GM12878 (cell line): ENCODE measurements at regions not wholly inside any gene's neighbourhood (a gene's known extent, or its start where the extent isn't known, plus 50 kb on each side); places are given as distances from the start of the nearest gene placed in this dataset.

Experiments used
- ATAC-seq: fragments of 200-7000 bp; cut with Tn5 transposase; 3 replicates; pipeline ENCODE4 v1.9.1; 2020; ENCODE audit warnings: mild to moderate bottlenecking, moderate library complexity
- BruUV-seq: library from RNA; stranded (reverse); fragments of 400-500 nt; replicated peaks from 2 replicates; lab custom pipeline; 2021; lab: Mats Ljungman, UMichigan
- CTCF ChIA-PET: fragments of 300-600 bp; sonication (Branson Sonifier 250); formaldehyde crosslinking; extraction: SDS; loops from one replicate; lab custom pipeline; 2021; ENCODE audit warnings: inconsistent platforms; lab: Yijun Ruan, JAX
- POLR2A ChIA-PET: fragments of 350-600 bp; formaldehyde crosslinking; extraction: SDS; loops from one replicate; lab custom pipeline; 2021; ENCODE audit warnings: inconsistent platforms; lab: Charles Lee
- RAD21 ChIA-PET: fragments of 300-600 bp; sonication (Branson Sonifier 250); formaldehyde crosslinking; loops from one replicate; lab custom pipeline; 2023; ENCODE audit warnings: antibody characterized with exemption; ENCODE audit not compliant: unreplicated experiment; lab: Charles Lee
- SMC1A ChIA-PET: fragments of 300-600 bp; sonication (Branson Sonifier 250); formaldehyde crosslinking; loops from one replicate; lab custom pipeline; 2023; ENCODE audit not compliant: unreplicated experiment, uncharacterized antibody; lab: Charles Lee
- DNase-seq: peaks from one replicate; pipeline ENCODE4 v3.0.0-alpha.2; 2011; ENCODE audit warnings: low read depth, low spot score
- FAIRE-seq: peaks from 3 replicates; lab custom pipeline; 2011; peaks lifted over from hg19 to GRCh38; lab: Jason Lieb, UNC
- H2AFZ ChIP-seq: 2 replicates; pipeline ENCODE4 v1.6.0; 2011; ENCODE audit warnings: low read depth, low read length, control low read depth; ENCODE audit not compliant: control insufficient read depth
- H3K27ac ChIP-seq: 2 replicates; pipeline ENCODE4 v1.5.1; 2011; ENCODE audit warnings: control low read depth; ENCODE audit not compliant: control insufficient read depth, insufficient read depth
- H3K27me3 ChIP-seq, 2 experiments: replicated peaks in 1 of 2; 2 replicates each; pipeline versions ENCODE4 v1.6.0 to v1.6.1; 2011; ENCODE audit warnings: low read length in 1 of 2; ENCODE audit not compliant: control insufficient read depth in 2 of 2, insufficient read depth in 2 of 2
- H3K36me3 ChIP-seq, 2 experiments: 2 replicates each; pipeline ENCODE4 v1.5.1; 2011; ENCODE audit warnings: low read length in 1 of 2; ENCODE audit not compliant: control insufficient read depth in 2 of 2, insufficient read depth in 2 of 2
- H3K4me1 ChIP-seq: 2 replicates; pipeline ENCODE4 v1.6.1; 2011; ENCODE audit warnings: mild to moderate bottlenecking, low read length, moderate library complexity, mixed read lengths; ENCODE audit not compliant: control insufficient read depth, insufficient read depth
- H3K4me2 ChIP-seq: 2 replicates; pipeline ENCODE4 v1.6.0; 2011; ENCODE audit warnings: control low read depth; ENCODE audit not compliant: control insufficient read depth, insufficient read depth
- H3K4me3 ChIP-seq: fragments of 200-600 bp; sonication (generic); 2 replicates; pipeline ENCODE4 v1.5.1; 2016
- H3K79me2 ChIP-seq: 2 replicates; pipeline ENCODE4 v1.6.0; 2011; ENCODE audit warnings: low read length; ENCODE audit not compliant: control insufficient read depth, insufficient read depth
- H3K9ac ChIP-seq: 2 replicates; pipeline ENCODE4 v1.8.0; 2011; ENCODE audit warnings: low read length, control low read depth, mixed read lengths; ENCODE audit not compliant: control insufficient read depth, insufficient read depth
- H3K9me3 ChIP-seq: replicated peaks from 3 replicates; pipeline ENCODE4 v1.5.1; 2011; ENCODE audit warnings: mild to moderate bottlenecking, low read length; ENCODE audit not compliant: control insufficient read depth, insufficient read depth
- H4K20me1 ChIP-seq: 2 replicates; pipeline ENCODE4 v1.6.0; 2011; ENCODE audit not compliant: control insufficient read depth, insufficient read depth
- KDM1A ChIP-seq: fragments of 200-600 bp; sonication (generic); IDR thresholded peaks from 2 replicates; pipeline ENCODE4 v1.6.1; 2016; ENCODE audit warnings: borderline replicate concordance
- ZBTB4 ChIP-seq: fragments of 450-650 bp; formaldehyde crosslinking; IDR thresholded peaks from 2 replicates; pipeline ENCODE4 v1.4.0; 2022; ENCODE audit warnings: mild to moderate bottlenecking, moderate library complexity
- ZNF384 ChIP-seq: IDR thresholded peaks from 2 replicates; pipeline ENCODE4 v1.6.1; 2012; ENCODE audit warnings: low read depth, mild to moderate bottlenecking, low read length, improper control_type of control experiment, borderline replicate concordance
- ZSCAN29 ChIP-seq: fragments of 450-650 bp; IDR thresholded peaks from 2 replicates; pipeline ENCODE4 v1.6.1; 2017; ENCODE audit warnings: mild to moderate bottlenecking, moderate library complexity
- WGBS: methylation state at CpG from one replicate; pipeline ENCODE4 v1.1.6; 2016; ENCODE audit warnings: low lambda C conversion rate; ENCODE audit not compliant: insufficient replicate concordance, insufficient coverage; ENCODE audit errors: missing lambda C conversion rate; 5-methylcytosine and 5-hydroxymethylcytosine counted together
- in situ Hi-C: fragments of 300-500 bp; cut with MboI; formaldehyde crosslinking; loops from 9 replicates; pipeline ENCODE4 v1.14.3; 2018; ENCODE audit warnings: mixed read lengths
- intact Hi-C: fragments of 100-400 bp; cut with micrococcal nuclease; formaldehyde crosslinking; loops from one replicate; pipeline ENCODE4 v1.14.2; 2022; ENCODE audit not compliant: unreplicated experiment

- intact Hi-C loops (no loop called here), in situ Hi-C loops (no loop called here)
- ChIA-PET POLR2A (no interaction called here), SMC1A (no interaction called here), RAD21 (no interaction called here), CTCF (interaction anchor here (1.0 to 1.4 kb wide), 2 partner anchors 69 to 108 kb away, joined by 3 to 5 read pairs; no protein-coding TSS in a partner anchor)
- no peak overlapping the region for H3K4me3 ChIP-seq
- DNase-seq: no peak
- H2AFZ ChIP-seq: no peak overlapping the region
- 84% methylated on average over 5 of the region's 5 CpGs for WGBS
- ATAC-seq: no peak
- TF ChIP-seq KDM1A (no peak), ZBTB4 (CRISPR knock-in tag) (no peak), ZNF384 (no peak), ZSCAN29 (no peak)
- H3K4me1 ChIP-seq: peaks cover 22% of the 10 kb centered on the region
- H3K27ac ChIP-seq: no peak overlapping the region
- no peak overlapping the region for H3K9ac ChIP-seq
- H3K79me2 ChIP-seq: no peaks in the 10 kb centered on the region
- no TSS peak for BruUV-seq
- no peaks in the 10 kb centered on the region for H4K20me1 ChIP-seq
- H3K27me3 ChIP-seq: no peaks in the 10 kb centered on the region
- no peaks in the 10 kb centered on the region for H3K9me3 ChIP-seq
- FAIRE-seq: no peak
- H3K4me2 ChIP-seq: no peak overlapping the region
- no peaks in the 10 kb centered on the region for H3K36me3 ChIP-seq
Measured at GRCh38 chr12:46461459-46461858, 88.9 kb upstream of the SLC38A2 start.
